ENCODE measurements at regions not wholly inside any gene's neighbourhood (a gene's known extent, or its start where the extent isn't known, plus 50 kb on each side); places are given as distances from the start of the nearest gene placed in this dataset.

- no peak for TF ChIP-seq HCFC1 (IDR thresholded peaks at IDR 0.05; ENCODE audit: low read depth, low read length)
- TF ChIP-seq CTCF (CRISPR knock-in tag; IDR thresholded peaks at IDR 0.05): no peak
- no peak for TF ChIP-seq ZBTB38 (CRISPR knock-in tag; IDR thresholded peaks at IDR 0.05)
- no peak for TF ChIP-seq ZNF761 (CRISPR knock-in tag; conservative IDR thresholded peaks at IDR 0.05)
- TF ChIP-seq FOXM1 (CRISPR knock-in tag; IDR thresholded peaks at IDR 0.05): no peak
- no peak for TF ChIP-seq REST (IDR thresholded peaks at IDR 0.05; ENCODE audit: borderline replicate concordance in 1 of 2, low read depth in 1 of 2, low read length in 2 of 2)
- TF ChIP-seq HOMEZ (CRISPR knock-in tag; IDR thresholded peaks at IDR 0.05; ENCODE audit: low read depth): no peak
- no peak for TF ChIP-seq RNF2 (conservative IDR thresholded peaks at IDR 0.05; ENCODE audit: low read depth)
- no peak for TF ChIP-seq CHD4 (IDR thresholded peaks at IDR 0.05; ENCODE audit: borderline replicate concordance, low read length)
- no peak for TF ChIP-seq NFIC (IDR thresholded peaks at IDR 0.05; ENCODE audit: low read length)
- no peak for TF ChIP-seq CSRNP2 (CRISPR knock-in tag; conservative IDR thresholded peaks at IDR 0.05; ENCODE audit: low read depth)
These were observed 159.2 kb upstream of the XYLT1 start for GRCh38 chr16:17629936-17630335.

Measured in HepG2 (cell line).